ENCODE measurements at regions not wholly inside any gene's neighbourhood (a gene's known extent, or its start where the extent isn't known, plus 50 kb on each side); places are given as distances from the start of the nearest gene placed in this dataset.

GRCh38 chr6:105667056-105667455, 264.2 kb upstream of the PREP start:
- Histone ChIP-seq H3K79me2 (ENCODE audit: insufficient read depth, low read length) (no peaks in the 10 kb centered on the region), H3K27ac (ENCODE audit: extremely low read length, insufficient read depth, low read length) (no peak overlapping the region), H4K20me1 (ENCODE audit: insufficient read depth, low read length) (no peaks in the 10 kb centered on the region), H3K36me3 (replicated peaks in 1 of 2; ENCODE audit: control insufficient read depth in 1 of 2, insufficient read depth in 2 of 2, low read length in 2 of 2) (no peaks in the 10 kb centered on the region), H3K4me2 (ENCODE audit: low read depth, low read length) (no peak overlapping the region), H3K27me3 (ENCODE audit: control insufficient read depth in 1 of 2, insufficient read depth in 2 of 2, low read length in 2 of 2) (0 out of 5 replicates have a peak, but pooled peaks cover 0 to 16% of the 10 kb centered on the region in 2 experiments), H2AFZ (ENCODE audit: low read length) (no peak overlapping the region), H3K9ac (ENCODE audit: insufficient read depth, low read depth, low read length) (no peak overlapping the region), H3K9me3 (ENCODE audit: low read length) (no peaks in the 10 kb centered on the region), H3K4me3 (replicated peaks in 1 of 3; ENCODE audit: insufficient read depth in 1 of 3, low read depth in 2 of 3, low read length in 3 of 3) (no peak overlapping the region), H3K4me1 (ENCODE audit: insufficient read depth, low read length) (no peaks in the 10 kb centered on the region)
- FAIRE-seq, result no peak
- CTCF ChIA-PET (ENCODE audit: low intra/inter-chr PET ratio, low total read pairs), result no interaction called here
- intact Hi-C loops (cut with micrococcal nuclease; ENCODE audit: unreplicated experiment), result no loop called here
- no TSS peak for BruUV-seq (replicated peaks)
- POLR2A ChIA-PET, result no interaction called here
- TF ChIP-seq MYPOP (CRISPR knock-in tag; IDR thresholded peaks at IDR 0.05), result no peak
- TF ChIP-seq RBM39 (IDR thresholded peaks at IDR 0.05; ENCODE audit: low read depth, low read length, poor library complexity, severe bottlenecking), result no peak
- no peak for TF ChIP-seq SOX13 (IDR thresholded peaks at IDR 0.05)
- no peak for TF ChIP-seq SOX13 (CRISPR knock-in tag; conservative IDR thresholded peaks at IDR 0.05 in 1 of 2, IDR thresholded peaks at IDR 0.05 in 1 of 2)
- TF ChIP-seq PBX2 (CRISPR knock-in tag; IDR thresholded peaks at IDR 0.05), result no peak
- no peak for TF ChIP-seq ZNF33A (CRISPR knock-in tag; IDR thresholded peaks at IDR 0.05; ENCODE audit: borderline replicate concordance)
- no peak for TF ChIP-seq TARDBP (CRISPR knock-in tag; IDR thresholded peaks at IDR 0.05)
- no peak for TF ChIP-seq SRF (IDR thresholded peaks at IDR 0.05; ENCODE audit: low read depth, low read length)
- no peak for TF ChIP-seq FIP1L1 (IDR thresholded peaks at IDR 0.05; ENCODE audit: borderline replicate concordance, insufficient read depth, low read depth, low read length)
- no peak for TF ChIP-seq ATF6 (CRISPR knock-in tag; conservative IDR thresholded peaks at IDR 0.05)
- no peak for TF ChIP-seq ZNF724P (CRISPR knock-in tag; IDR thresholded peaks at IDR 0.05; ENCODE audit: borderline replicate concordance)
- no peak for TF ChIP-seq KLF15 (CRISPR knock-in tag; IDR thresholded peaks at IDR 0.05; ENCODE audit: borderline replicate concordance)
- TF ChIP-seq ZNF33B (CRISPR knock-in tag; IDR thresholded peaks at IDR 0.05), result no peak
- TF ChIP-seq ZNF577 (CRISPR knock-in tag; IDR thresholded peaks at IDR 0.05; ENCODE audit: borderline replicate concordance, low read depth), result no peak
- TF ChIP-seq SP1 (IDR thresholded peaks at IDR 0.05), result no peak
- no peak for TF ChIP-seq SP1 (CRISPR knock-in tag; IDR thresholded peaks at IDR 0.05)
- TF ChIP-seq SALL1 (CRISPR knock-in tag; IDR thresholded peaks at IDR 0.05), result no peak
- no peak for TF ChIP-seq ZNF251 (CRISPR knock-in tag; IDR thresholded peaks at IDR 0.05)
- no peak for TF ChIP-seq ZNF235 (CRISPR knock-in tag; IDR thresholded peaks at IDR 0.05; ENCODE audit: borderline replicate concordance)
- no peak for TF ChIP-seq ZNF207 (IDR thresholded peaks at IDR 0.05; ENCODE audit: borderline replicate concordance)
- TF ChIP-seq ZNF234 (CRISPR knock-in tag; conservative IDR thresholded peaks at IDR 0.05), result no peak
- TF ChIP-seq KMT2B (CRISPR knock-in tag; IDR thresholded peaks at IDR 0.05), result no peak
- in situ Hi-C loops (cut with HindIII; ENCODE audit: extremely low pct_ligation_motif_present, low pct_unique_long_range_greater_than_20kb), result no loop called here
- no peak for DNase-seq (ENCODE audit: low spot score)
- 32% methylated on average over 12 of the region's 12 CpGs for WGBS (ENCODE audit: low lambda C conversion rate)
- ATAC-seq, result no peak
